Fibroblast of skin of right biceps (primary cell): ENCODE measurements at regions not wholly inside any gene's neighbourhood (a gene's known extent, or its start where the extent isn't known, plus 50 kb on each side); places are given as distances from the start of the nearest gene placed in this dataset.

ENCODE experiments used
- DNase-seq: peaks from one replicate; pipeline ENCODE4 v3.0.0-alpha.2; 2013

DNA sequence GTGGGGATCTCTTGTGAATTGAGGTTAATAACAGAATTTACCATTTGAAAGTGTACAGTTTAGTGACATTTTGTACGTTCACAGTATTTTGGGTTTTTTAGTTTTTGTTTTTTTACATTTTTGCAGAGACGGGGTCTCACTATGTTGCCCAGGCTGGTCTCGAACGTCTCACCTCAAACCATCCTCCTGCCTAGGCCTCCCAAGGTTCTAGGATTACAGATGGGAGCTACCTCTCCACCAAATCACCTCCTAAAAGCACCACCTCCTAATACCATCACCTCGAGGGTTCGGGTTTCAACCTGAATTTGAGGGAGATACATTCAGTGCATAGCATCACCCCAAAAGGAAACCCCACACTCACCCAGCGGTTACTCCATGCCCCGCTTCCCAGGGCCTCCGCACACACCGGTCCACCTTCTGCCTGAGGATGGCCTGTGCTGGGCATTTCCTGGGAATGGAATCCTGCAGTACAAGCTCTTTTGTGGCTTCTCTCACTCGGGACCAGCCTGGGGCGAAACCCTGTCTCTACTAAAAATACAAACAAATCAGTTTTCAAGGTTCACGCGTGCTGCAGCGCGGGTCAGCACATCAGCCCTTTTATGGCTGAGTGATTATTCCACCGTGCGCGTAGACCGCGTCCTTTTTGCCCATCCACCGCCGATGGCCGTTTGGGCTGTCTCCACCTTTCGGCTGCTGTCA, 182.7 kb upstream of the CIBAR2 start:
- DNase-seq, result no peak

DNA sequence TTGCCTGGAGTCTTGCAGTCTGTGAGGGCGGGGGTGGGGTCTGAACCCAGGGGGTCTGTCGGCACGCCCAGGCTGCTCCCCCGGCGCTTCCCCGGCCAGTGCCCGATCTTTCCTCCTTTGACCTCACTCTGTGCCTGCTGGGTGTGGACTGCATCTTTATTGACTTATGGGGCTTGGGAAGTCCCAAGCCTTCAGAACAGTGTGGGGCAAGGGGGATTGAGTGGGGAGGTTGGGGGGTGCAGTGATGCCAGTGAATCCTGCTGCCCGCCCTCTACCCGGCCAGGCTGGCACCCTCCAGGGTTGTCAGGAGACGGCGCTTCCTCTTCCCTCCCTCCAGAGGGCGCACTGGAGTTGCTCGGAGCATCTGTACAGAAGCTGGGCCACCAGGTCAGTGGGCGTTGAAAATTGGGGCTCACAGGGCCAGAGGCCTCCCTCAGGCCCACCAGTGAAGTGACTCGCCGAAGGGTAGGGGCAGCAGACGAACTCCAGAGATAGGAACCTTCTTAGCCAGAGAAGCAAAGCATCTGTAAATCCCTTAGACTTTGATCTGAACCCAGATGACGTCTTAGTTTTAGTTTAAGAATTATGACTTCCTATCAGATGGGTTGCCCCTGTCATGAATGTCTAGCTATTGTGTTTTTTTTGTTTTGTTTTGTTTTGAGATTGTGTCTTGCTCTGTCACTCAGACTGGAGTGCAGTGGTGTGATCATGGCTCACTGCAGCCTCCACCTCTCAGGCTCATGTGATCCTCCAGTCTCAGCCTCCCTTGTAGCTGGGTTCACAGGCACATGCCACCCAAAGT, 184.8 kb upstream of the CIBAR2 start:
- peak; percentile 34 for DNase-seq

DNA sequence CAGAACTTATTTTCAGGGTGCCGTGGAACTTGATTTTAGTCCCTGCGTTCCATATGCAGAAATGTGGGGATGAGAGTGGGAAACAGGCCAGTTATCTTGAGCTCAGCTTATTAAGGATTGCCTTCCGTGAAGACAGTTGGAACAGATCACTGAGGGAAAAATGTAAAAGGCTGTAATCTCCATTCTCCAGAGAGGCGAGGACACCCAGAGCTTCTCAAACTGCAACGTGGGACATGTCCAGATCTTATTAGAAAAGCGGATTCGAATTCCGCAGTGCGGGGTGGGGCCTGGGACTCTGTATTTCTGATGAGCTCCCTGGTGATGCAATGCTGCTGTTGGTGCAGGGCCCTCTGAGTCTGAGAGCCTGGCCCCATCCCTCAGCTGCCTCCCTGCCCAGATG, 185.6 kb upstream of the CIBAR2 start:
- DNase-seq, result no peak

DNA sequence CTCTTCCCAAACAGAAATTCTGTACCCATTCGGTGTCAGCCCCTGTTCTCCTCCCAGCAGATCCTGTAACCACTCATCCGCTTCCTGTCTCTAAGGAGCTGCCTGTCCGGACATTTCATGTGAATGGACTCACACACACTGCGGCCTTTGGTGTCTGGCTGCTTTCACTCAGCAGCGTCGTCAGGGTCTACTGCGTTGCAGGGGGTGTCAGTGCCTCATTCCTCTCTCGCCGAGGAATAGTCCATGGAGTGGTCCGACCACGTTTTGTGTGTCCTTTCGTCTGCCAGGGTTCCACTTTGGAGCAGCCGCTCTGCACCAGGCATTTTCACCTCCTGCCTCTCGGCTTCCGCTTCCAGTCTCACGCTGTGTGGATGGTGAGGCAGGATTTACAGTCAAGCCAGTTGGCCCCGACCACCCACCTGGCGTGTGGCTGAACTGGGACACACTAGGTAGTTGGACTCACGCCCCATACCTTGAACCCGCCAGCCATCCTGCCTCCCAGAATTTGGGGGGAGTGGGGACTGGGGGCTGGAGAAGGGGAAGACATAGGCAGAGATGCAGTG, 188.2 kb upstream of the CIBAR2 start:
- no peak for DNase-seq

DNA sequence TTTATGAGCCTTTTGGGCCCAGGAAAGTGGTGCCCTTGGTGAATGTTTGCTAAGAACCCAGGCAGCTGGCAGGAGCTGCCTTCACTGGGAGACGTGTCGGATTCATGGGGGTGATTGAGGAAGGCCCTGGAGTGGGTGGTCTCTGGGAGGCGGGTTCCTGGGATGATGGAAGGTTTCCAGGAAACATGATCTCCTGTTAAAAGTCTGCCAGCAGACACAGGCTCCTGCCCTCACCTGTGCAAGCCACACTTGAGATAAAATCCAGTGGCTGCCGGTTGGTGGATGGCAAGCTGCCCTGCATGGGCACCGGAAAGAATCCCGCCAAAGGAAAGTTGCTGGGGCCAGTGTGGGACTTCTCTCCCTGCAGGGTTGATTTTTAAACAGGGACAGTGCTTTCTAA, 189.0 kb upstream of the CIBAR2 start:
- DNase-seq, result no peak

DNA sequence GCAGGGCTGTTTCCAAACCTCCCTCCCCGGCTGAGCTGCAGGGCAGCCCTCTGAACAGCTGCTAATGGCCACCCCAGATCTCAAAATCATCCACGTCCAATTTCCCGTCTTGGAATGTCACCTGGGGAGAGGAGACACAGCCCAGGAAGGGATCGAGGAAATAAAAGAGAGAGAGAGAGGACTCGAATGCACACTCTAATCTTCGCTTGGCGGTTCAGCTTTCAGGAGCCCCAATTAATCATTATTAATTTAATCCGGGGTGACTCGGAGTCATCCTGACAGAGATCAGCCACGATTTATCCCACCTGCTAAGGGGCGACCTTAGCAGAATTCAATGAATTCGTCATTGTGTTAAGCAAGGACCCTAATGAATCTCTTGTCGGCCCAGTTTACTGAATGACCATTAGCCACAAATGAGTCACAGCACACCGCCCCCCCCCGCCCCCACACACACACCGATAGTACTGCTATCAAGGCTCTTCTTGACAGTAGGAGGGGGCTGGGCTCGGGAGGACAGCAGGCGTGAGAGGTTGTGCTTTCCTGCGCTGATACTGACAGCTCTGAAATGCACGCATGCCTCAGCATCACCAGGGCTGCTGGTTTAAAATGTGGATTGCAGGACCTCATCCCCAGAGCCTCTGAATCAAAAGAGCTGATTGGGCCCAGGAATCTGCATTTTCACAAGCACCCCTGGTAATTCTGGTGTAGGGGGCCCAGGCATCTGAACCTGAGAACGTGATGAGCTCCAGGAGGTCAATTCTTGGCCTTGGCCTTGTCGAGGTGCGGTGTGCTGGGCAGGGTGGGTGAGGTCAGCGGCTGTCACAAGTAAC, 190.0 kb upstream of the CIBAR2 start:
- DNase-seq, result peak; percentile 45

DNA sequence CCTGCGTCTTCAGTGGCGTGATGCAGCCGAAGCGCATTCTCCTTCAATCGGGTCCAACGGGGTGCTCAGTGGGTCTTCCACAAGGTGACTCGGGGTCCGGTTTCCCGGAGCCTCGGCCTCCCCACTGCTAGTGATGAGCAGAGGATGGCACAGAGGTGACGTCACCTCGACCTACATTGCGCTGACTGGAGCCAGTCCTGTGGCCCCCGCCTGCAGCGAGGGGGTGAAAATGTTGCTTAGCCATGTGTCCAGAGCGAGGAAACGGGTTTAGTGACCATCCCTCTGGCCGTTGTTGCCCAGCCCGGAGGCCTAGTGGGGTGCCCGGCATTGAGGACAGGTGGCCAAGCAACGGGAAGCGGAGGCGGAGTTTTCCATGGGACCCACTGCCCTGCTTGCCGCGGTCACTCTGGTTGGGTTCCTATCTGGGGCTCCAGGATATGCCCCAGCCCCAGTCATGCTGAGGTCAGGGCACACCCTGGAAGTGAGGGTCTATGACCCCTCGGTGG, 190.6 kb upstream of the CIBAR2 start:
- DNase-seq, result no peak

DNA sequence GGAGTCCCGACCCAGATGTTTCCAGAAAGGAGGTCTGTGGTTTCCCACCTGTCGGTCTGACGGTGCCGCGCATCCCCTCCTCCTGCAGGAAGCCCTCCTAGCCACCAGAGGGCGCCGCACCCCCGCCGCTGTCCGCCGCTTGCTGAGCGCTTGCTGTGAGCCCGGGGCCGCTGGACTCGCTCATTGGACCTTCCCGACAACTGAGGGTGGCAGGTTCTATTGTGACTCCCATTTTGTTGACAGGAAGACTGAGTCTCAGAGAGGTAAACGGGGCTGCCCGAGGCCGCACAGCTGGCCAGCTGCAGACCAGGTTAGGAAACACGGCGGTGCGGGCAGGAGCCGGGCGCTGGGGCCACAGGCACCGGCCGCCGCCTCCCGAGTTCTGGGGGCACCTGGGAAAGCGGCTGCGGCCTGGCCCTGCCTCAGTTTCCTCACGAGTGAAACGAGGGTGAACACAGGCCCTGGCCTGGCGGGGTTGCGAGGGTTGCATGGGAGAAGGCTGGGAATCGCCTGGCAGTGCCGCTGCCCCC, 191.1 kb upstream of the CIBAR2 start:
- peak; percentile 53 for DNase-seq

DNA sequence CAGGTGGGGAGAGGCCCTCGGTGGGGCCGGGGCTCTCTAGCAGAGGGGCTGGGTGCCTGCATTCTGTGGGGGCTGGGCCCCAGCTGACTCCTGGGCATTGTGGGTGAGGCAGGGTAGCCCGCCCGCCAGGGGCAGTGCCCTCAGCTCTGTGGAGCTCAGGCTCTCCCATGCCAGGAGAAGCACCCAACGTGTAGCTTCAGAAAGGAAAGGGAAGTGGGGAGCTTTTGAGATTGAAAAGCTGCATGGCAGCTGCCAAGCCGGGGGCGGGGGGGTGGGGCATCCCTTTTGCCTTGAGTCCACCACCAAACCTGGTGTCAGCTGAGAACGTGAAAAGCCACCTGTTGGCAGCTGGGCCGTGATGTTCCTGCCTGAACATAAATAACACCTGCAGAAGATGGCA, 192.1 kb upstream of the CIBAR2 start:
- no peak for DNase-seq

DNA sequence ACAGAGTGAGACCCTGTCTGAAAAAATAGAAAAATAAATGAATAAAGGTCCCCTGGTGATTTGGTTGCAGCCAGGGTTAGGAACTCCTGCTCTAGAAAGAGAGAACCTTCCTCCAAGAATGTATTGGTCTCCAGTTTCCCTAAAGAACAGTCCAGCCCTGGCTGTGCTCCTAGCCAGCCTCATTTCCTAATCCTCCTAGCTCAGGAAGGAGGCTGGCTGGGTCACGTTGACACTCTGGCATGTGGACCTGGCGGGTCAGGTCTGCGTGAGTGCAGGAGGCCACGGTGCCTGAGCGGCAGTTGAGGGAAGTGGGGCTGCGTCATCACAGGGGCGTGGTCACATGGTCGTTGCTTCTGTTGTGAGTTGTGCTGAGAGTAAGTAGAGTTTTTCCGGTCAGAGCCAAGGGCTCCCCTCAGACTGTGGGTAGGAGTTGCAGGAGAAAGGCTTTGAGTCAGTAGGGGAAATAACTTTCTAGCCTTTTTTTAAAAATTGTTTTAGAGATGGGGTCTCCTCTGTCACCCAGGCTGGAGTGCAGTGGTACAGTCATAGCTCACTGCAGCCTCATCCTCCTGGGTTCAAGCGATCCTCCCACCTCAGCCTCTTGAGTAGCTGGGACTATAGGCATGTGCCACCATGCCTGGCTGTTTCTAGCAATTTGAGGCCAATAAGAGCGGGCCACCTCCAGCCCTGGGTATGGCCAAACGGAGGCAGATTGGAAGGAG, 194.0 kb upstream of the CIBAR2 start:
- DNase-seq, result peak; percentile 80

DNA sequence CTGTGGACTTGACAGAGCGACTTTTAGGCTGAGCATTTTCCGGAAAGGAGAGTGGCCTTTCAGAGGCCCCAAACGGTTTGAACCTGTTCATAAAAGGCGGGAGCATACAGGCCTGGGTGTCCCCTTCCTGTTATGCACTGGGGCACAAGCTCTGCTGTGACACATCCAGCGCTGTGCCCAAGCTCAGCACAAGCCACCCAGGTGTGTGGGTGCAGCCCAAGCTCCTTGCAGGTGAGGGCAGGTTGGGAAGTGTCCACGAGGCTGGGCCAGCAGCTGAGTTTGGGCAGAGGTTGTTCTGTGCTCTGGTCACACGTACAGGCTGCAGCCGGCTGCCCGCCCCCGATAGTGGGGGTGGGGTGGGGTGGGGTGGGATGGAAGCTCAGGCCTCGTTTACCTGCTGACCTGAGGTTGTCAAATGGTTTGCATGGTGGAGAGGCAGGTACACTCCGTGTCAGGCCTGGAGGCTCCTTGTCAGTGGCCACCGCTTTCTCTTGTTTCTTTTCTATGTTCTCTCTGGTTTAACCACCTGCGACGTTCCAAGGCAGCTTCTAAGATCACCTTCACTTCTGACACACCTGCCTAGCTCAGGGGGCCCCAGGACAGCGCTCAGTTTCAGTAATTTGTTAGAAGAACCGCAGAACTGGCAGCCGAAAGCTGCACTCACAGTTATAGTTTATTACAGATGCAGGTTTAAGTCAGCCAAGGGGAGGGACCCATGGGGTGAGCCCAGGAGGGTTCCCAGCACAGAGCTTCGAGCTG, 194.7 kb upstream of the CIBAR2 start:
- DNase-seq, result no peak

DNA sequence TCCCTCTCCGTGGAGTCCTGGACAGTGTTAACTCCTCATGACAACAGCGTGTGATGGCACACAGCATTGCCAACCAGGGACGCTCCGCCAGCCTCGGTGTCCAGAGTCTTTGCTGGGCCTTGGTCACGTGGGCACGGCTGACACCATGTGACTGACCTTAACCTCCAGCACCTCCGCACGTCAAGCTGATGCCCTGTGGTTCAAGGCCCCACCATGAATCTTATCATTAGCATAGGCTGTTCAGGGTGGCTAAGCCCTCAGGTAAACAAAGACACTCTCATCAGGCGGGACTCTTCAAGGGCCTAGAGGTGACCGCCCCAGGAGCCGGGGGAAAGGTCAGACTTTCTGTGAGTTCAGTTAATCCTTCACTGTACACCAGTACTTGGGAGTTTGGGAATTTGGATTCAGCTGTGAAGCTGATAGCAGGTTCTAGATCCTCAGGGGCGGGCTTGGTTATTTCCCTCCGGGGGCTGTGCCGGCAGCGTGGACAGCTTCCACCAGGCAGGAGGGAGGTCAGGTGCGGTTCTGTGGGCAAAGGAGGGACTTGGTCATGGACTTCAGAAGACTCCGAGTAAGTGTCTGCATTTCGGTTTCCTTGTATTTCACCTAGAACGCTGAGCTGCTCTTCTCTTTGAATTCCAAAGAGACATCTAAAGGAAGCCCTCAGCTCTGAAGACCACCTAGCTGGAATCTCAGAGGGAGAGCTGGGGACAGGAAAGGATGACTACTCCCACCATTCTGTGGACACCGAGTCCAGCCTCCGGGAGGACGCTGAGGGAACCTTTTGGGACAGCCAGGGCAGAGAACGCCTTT, 195.5 kb upstream of the CIBAR2 start:
- no peak for DNase-seq

DNA sequence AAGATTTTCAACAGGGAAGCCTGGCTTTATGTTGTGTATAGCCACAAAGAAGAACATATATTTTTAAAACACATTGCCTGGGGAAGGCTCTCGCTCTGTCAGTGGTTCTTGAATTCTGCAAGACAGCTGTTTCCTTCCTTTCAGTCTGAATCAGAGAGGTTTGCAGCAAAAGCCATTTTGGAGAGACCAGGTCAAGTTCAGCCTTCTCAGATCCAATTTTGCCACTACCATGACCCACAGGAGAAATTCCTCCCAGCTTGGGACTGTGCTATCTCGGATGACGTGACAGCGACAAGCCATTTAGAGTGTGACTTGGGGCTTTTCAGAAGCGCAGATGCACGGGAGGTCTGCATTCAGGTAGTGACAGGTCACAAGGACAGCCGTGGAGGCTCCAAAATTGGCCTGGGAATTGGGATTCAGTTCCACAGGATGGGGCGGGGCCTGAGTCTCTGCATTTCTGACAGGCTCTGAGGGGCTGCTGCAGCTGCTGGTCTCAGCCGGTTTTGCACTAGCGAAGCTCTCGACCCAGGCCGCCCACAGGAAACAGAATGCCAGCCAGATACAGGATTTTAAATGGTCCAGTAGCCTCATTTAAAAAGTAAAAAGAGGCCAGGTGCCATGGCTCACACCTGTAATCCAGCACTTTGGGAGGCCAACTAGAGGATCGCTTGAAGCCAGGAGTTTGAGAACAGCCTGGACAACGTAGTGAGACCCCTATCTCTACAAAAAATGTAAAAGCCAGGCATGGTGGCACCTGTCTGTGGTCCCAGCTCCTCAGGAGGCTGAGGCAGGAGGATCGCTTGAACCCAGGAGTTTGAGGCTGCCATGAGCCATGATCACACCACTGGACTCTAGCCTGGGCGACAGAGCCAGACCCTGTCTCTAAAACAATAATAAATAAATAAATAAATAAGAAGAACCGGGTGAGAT, 196.6 kb upstream of the CIBAR2 start:
- no peak for DNase-seq

DNA sequence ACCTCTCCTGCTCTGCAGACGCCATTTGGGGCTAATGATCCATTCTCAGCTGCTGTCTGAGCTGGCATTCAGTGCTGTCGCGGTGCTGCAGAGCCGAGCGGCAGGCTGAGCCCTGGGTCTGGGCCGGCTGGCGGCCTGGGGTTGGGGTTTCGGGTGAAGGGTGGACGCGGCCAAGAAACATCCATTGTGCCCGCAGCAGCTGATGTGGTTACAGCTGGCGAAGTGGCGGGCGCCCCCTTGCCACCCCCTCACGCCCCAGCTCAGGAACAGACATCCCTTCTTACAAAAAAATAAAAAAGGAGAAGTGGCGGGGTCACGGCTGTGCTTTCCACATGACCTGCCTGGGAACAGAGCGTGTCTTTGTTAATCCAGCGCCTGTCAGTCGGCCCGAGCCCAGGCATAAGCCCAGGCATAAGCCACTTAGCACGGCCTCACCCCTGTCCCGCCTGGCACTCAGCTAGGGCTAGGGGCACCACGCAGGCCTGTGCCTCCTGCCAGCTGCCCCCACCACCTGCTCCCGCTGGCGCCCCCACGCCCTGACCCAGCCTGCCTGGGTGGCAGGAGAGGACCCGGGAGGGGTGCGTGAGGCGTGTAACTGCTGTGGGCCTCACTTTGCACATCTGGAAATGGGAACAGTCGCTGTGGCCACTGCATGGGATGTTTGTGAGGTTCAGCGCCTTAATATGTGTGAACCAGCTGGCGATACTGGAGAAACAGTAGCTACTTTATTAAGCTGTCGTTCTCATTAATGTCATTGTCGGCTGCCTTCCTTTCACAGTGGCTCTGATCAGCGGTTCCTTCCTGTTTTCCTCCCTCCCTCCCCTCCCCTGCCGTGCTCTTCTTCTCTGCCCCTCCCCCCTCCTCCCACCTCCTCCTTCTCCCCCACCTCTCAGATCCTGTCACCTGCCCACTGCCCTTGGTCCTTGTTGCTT, 197.7 kb upstream of the CIBAR2 start:
- no peak for DNase-seq

DNA sequence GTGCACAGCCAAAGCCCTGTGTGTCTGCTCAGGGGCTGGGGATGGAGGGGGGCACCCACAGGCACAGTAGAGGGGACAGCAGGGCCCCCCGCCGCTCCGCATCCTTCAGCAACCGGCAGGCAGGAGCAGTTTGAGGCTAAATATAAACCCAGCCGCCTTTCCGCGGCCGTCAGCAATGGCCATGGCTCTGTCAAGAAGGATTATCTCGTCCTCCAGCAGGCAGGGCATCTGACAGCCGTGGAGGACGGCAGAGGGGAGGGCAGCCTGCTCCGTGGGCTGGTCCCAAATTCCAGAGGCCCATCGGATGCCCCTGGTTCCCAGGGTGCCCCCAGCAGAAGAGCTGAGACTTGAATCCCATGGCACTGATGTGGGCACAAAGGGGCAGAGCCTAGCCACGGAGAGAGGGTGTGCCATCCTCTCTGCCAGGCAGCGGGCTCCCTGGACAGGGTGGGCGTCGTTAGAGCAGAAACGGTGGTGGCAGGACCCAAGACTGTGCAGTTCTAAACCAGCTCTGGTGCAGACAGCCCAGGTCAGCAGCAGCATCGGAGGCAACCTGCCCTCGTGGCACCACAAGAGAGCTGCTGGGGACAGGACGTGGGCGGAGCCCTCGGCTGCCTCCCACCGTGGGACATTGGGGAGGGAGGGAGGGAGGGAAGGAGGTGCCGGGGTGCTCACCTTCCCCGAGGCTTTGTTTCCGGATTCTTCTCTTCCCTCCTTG, 198.8 kb upstream of the CIBAR2 start:
- no peak for DNase-seq

DNA sequence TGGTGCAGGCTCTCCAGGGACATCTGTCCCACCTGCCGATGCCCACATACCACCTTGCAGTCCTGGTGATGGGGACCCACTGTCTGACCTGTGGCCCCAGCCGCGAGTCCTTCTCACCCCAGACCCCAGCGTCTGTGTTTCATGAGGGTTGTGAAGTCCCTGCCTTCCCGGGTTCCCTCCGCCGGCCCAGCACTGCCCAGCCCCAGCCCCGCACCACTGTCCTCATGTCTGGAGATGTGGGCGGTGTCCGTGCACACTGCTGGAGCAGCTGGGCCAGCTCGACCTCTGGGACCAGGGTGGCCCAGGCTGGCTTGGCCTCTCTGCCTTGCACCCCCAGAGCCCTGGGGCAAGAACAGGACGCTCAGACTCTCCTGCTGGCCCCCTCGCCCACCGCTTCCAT, 199.5 kb upstream of the CIBAR2 start:
- DNase-seq, result no peak

DNA sequence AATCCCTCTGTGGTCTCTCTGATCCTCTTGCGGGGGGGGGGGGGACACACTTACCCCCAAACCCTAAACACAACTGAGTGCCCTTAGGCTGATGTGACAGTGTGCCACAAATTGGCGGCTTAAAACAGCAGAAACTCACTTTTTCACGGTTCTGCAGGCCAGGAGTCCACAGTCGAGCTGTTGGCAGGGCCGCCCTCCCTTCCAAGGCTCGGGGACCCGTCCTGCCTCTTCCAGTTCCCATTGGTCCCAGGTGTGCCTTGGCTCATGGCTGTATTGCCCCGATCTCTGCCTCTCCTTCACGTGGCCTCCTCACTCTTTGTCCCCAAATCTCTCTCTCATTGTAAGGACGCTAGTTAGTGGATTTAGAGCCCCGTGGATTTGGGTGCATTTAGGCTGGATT, 199.9 kb upstream of the CIBAR2 start:
- no peak for DNase-seq
